Uterus (tissue), 3 donors: ENCODE measurements at regions not wholly inside any gene's neighbourhood (a gene's known extent, or its start where the extent isn't known, plus 50 kb on each side); places are given as distances from the start of the nearest gene placed in this dataset.

ENCODE experiments used
- DNase-seq, 2 donors: peaks; one replicate each; pipeline ENCODE4 v3.0.0-alpha.2; 2019 to 2020
- H3K27ac ChIP-seq, 2 donors: fragments of 200-600 bp; sonication (generic); 1 replicate in 1 of 2; 2 replicates in 1 of 2; pipeline ENCODE4 v1.5.1; 2016 to 2018
- H3K27me3 ChIP-seq, 2 donors: fragments of 200-600 bp; sonication (generic); one replicate each; pipeline ENCODE4 v1.5.1; 2018 to 2019; ENCODE audit warnings: control low read depth in 1 of 2
- H3K36me3 ChIP-seq, 2 donors: fragments of 200-600 bp; sonication (generic); one replicate each; pipeline ENCODE4 v1.5.1; 2019; ENCODE audit warnings: control low read depth in 1 of 2
- H3K4me1 ChIP-seq, 2 donors: fragments of 200-600 bp; sonication (generic); one replicate each; pipeline ENCODE4 v1.5.1; 2018 to 2019; ENCODE audit warnings: control low read depth in 1 of 2
- H3K4me3 ChIP-seq, 2 donors: fragments of 200-600 bp; sonication (generic); 1 replicate in 1 of 2; 2 replicates in 1 of 2; pipeline ENCODE4 v1.5.1; 2018 to 2019; ENCODE audit warnings: mild to moderate bottlenecking in 1 of 2
- H3K9me3 ChIP-seq, 2 donors: fragments of 200-600 bp; sonication (generic); one replicate each; pipeline ENCODE4 v1.5.1; 2019; ENCODE audit warnings: control low read depth in 1 of 2
- CTCF ChIP-seq, 4 experiments: fragments of 200-600 bp in 2 of 4; fragments of 450-650 bp in 2 of 4; sonication (generic) in 2 of 4; IDR thresholded peaks; one replicate each; pipeline ENCODE4 v1.5.1; 2016 to 2019; ENCODE audit warnings: antibody characterized with exemption in 4 of 4, mild to moderate bottlenecking in 2 of 4, moderate library complexity in 1 of 4
- POLR2A ChIP-seq, 2 donors: fragments of 450-650 bp; IDR thresholded peaks; one replicate each; pipeline ENCODE4 v1.6.1; 2016; ENCODE audit warnings: antibody characterized with exemption in 2 of 2, mild to moderate bottlenecking in 1 of 2, moderate library complexity in 1 of 2
- intact Hi-C: fragments of 100-400 bp; cut with DNase I; formaldehyde crosslinking; loops from one replicate; pipeline ENCODE4 v1.15.1; 2023; ENCODE audit warnings: low total_unique reads
- donor health status: DM: yes; HTN: yes; CAD: no.

GRCh38 chr11:93957397-93957952, 63.7 kb upstream of the HEPHL1 start:
- no peaks in the 10 kb centered on the region for H3K27me3 ChIP-seq
- H3K27ac ChIP-seq, result no peak overlapping the region
- intact Hi-C loops, result no loop called here
- no peak for DNase-seq
- TF ChIP-seq CTCF (IDR thresholded peaks at IDR 0.05) (no peak), POLR2A (IDR thresholded peaks at IDR 0.05) (no peak)
- H3K36me3 ChIP-seq, result no peaks in the 10 kb centered on the region
- no peak overlapping the region for H3K4me3 ChIP-seq
- H3K9me3 ChIP-seq, result no peaks in the 10 kb centered on the region
- no peaks in the 10 kb centered on the region for H3K4me1 ChIP-seq

GRCh38 chr11:93958991-93959390, 62.2 kb upstream of the HEPHL1 start:
- Histone ChIP-seq H3K27ac (no peak overlapping the region), H3K4me1 (no peaks in the 10 kb centered on the region), H3K27me3 (no peaks in the 10 kb centered on the region), H3K9me3 (no peaks in the 10 kb centered on the region), H3K4me3 (no peak overlapping the region), H3K36me3 (no peaks in the 10 kb centered on the region)
- intact Hi-C loops, result no loop called here
- no peak for TF ChIP-seq POLR2A (IDR thresholded peaks at IDR 0.05)
- no peak for TF ChIP-seq CTCF (IDR thresholded peaks at IDR 0.05)
- no peak for DNase-seq

- DNase-seq, result no peak
- no peak overlapping the region for H3K27ac ChIP-seq
- intact Hi-C loops, result no loop called here
- H3K27me3 ChIP-seq, result no peaks in the 10 kb centered on the region
- H3K4me3 ChIP-seq, result no peak overlapping the region
- no peaks in the 10 kb centered on the region for H3K9me3 ChIP-seq
- no peak for TF ChIP-seq POLR2A (IDR thresholded peaks at IDR 0.05)
- TF ChIP-seq CTCF (IDR thresholded peaks at IDR 0.05), result no peak
- no peaks in the 10 kb centered on the region for H3K36me3 ChIP-seq
- no peaks in the 10 kb centered on the region for H3K4me1 ChIP-seq
Observed at GRCh38 chr11:93959663-93960062, 61.5 kb upstream of the HEPHL1 start.

- Histone ChIP-seq H3K27ac (no peak overlapping the region), H3K4me1 (no peaks in the 10 kb centered on the region), H3K4me3 (no peak overlapping the region), H3K27me3 (no peaks in the 10 kb centered on the region), H3K9me3 (no peaks in the 10 kb centered on the region), H3K36me3 (no peaks in the 10 kb centered on the region)
- intact Hi-C loops, result no loop called here
- no peak for TF ChIP-seq CTCF (IDR thresholded peaks at IDR 0.05)
- no peak for TF ChIP-seq POLR2A (IDR thresholded peaks at IDR 0.05)
- DNase-seq, result no peak
Observed at GRCh38 chr11:93963072-93963471, 58.1 kb upstream of the HEPHL1 start.

GRCh38 chr11:93967258-93967657, 53.9 kb upstream of the HEPHL1 start:
- Histone ChIP-seq H3K4me3 (no peak overlapping the region), H3K9me3 (no peaks in the 10 kb centered on the region), H3K27me3 (no peaks in the 10 kb centered on the region), H3K27ac (no peak overlapping the region), H3K4me1 (no peaks in the 10 kb centered on the region), H3K36me3 (no peaks in the 10 kb centered on the region)
- intact Hi-C loops, result no loop called here
- DNase-seq, result no peak
- no peak for TF ChIP-seq POLR2A (IDR thresholded peaks at IDR 0.05)
- TF ChIP-seq CTCF (IDR thresholded peaks at IDR 0.05), result no peak
